SJCRH30 (cell line): ENCODE measurements at regions not wholly inside any gene's neighbourhood (a gene's known extent, or its start where the extent isn't known, plus 50 kb on each side); places are given as distances from the start of the nearest gene placed in this dataset.

ENCODE experiments used
- DNase-seq, 2 experiments: peaks; one replicate each; pipeline ENCODE4 v3.0.0-alpha.2; 2015 to 2020
- H3K27ac ChIP-seq: fragments of 250-450 bp; sonication (Bioruptor Pico); 2 replicates; pipeline ENCODE4 v1.5.1; 2020; ENCODE audit warnings: mild to moderate bottlenecking, moderate library complexity
- H3K27me3 ChIP-seq: fragments of 250-450 bp; sonication (Bioruptor Pico); 2 replicates; pipeline ENCODE4 v1.5.1; 2020; ENCODE audit warnings: mild to moderate bottlenecking, moderate library complexity
- H3K36me3 ChIP-seq: fragments of 250-450 bp; sonication (Bioruptor Pico); 2 replicates; pipeline ENCODE4 v1.5.1; 2020; ENCODE audit warnings: mild to moderate bottlenecking, moderate library complexity
- H3K4me1 ChIP-seq: fragments of 250-450 bp; sonication (Bioruptor Pico); 2 replicates; pipeline ENCODE4 v1.5.1; 2020; ENCODE audit warnings: mild to moderate bottlenecking, moderate library complexity
- H3K4me3 ChIP-seq: fragments of 250-450 bp; sonication (Bioruptor Pico); 2 replicates; pipeline ENCODE4 v1.5.1; 2020; ENCODE audit warnings: mild to moderate bottlenecking, moderate library complexity
- H3K9me3 ChIP-seq: fragments of 250-450 bp; sonication (Bioruptor Pico); replicated peaks from 2 replicates; pipeline ENCODE4 v1.5.1; 2020; ENCODE audit warnings: mild to moderate bottlenecking, moderate library complexity

DNA sequence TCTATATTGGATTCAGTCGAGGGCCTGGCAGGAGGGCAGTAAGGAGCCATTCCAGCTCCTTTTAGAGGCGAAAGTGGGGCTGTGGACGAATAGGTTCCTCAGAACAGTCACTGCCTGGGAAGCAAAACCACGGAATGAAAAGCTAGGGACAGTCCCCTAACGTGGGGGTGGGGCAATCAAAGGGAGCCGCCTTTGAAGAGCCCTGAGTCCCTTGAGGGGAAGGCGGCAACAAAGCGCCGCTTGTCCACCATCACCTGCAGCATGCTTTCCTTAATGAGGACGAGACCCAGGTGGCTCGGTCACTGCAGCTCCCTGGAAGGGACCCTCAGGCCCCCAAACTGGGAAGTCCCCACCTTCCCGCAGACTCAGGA is 184.7 kb downstream of the ETS2 start:
- Histone ChIP-seq H3K4me3 (no peak overlapping the region), H3K9me3 (no peaks in the 10 kb centered on the region), H3K36me3 (no peaks in the 10 kb centered on the region), H3K27me3 (peaks cover 15% of the 10 kb centered on the region; the same call in 1 of the 2 replicates), H3K4me1 (peaks cover 49% of the 10 kb centered on the region), H3K27ac (no peak overlapping the region)
- peak in 1 of 2 experiments; percentile 15 for DNase-seq

DNA sequence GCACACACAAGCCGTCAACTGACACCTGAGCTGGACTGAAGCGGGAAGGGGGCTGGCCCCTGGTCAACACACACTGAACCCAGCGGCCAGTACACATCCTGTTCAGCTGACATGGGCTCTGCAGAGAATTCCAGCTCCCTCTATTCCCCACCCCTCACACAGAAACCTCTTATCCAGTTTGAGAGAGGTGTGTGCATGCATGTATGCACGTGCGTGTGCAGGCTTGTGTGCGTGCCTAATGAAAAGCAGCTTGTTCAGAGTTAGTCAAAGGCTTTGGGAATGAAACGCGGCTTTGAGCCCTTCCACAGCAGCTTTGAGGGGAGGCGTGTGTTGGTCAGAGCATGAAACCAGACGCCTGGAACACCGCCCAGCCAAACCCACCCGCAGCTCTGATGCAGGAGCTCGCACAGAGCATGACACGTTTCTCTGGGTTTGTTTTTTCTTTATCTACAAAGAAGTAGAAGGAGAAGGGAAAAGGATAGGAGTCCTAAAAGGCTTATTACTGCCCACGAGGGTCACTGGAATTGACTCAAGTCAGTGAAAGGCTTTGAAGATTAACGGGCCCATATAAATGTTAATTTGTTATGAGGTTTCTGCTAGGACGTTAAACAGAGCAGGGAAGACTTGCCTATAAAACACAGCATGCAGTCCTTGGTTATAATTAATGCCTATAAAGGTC is 184.2 kb downstream of the ETS2 start:
- peak; percentile 44 to 70 for DNase-seq
- H3K27ac ChIP-seq: no peak overlapping the region
- peaks cover 15% of the 10 kb centered on the region; the same call in 1 of the 2 replicates for H3K27me3 ChIP-seq
- no peaks in the 10 kb centered on the region for H3K9me3 ChIP-seq
- H3K4me1 ChIP-seq: peaks cover 54% of the 10 kb centered on the region
- no peaks in the 10 kb centered on the region for H3K36me3 ChIP-seq
- H3K4me3 ChIP-seq: no peak overlapping the region

DNA sequence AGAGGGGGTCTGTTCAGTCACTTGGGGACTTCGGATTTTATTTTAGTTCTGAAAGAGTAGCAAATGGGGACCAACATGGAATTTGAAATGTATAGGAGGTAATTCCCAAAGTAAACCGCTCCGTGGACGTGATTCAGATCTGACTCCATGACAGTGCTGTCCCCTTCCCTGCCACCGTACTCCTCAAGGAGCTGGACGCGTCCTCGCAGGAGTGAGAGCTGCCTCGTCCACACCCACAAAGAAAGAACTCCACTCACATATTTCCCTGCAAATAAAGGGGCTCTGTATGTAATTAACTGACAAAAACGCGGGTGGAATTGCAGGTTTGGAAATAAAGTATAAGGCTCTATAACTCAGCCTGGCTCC is 183.6 kb downstream of the ETS2 start:
- H3K4me3 ChIP-seq: no peak overlapping the region
- no peaks in the 10 kb centered on the region for H3K9me3 ChIP-seq
- peaks cover 56% of the 10 kb centered on the region for H3K4me1 ChIP-seq
- DNase-seq: no peak
- no peaks in the 10 kb centered on the region for H3K36me3 ChIP-seq
- H3K27me3 ChIP-seq: peaks cover 15% of the 10 kb centered on the region; the same call in 1 of the 2 replicates
- no peak overlapping the region for H3K27ac ChIP-seq

DNA sequence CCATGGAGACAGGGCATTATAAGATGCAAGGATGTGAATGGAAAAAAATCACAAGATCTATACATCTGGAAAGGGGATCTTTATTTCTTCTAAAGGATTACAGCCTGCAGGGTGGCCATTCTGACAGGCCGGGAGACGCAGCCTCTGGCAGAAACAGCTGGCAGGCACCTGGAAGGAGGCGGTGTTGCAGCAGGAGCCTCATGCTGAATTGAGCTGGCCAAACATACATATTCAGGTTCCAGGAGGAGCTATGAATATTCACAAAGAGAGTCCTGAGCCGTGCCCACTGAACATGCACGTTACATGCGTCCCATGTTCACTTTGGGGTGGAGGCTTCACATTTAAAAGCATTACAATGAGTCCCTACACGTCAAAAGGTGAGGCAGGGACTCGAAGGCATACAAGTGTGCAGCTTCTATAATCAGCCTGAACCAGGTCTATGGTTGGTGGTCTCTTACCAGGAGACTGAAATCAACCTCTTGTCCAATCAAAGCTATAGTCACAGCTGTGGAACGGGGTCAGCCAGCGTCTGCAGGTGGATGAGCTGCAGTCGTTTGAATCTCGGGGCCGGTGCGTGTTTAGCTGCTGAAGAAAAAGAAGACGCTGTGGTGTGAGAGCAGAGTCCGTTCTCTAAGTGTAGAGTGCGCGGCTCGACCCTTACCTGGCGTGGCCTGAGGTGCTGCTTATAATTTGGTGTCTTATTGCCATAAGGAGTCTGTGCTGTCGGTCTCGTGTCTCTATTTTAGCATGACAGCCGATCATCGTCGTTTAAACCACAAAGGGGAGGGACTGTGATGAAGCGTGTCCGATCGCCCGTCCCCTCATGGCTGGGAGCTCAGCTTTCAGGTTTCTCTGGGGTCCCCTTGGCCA is 183.0 kb downstream of the ETS2 start:
- DNase-seq: no peak
- peaks cover 57% of the 10 kb centered on the region for H3K4me1 ChIP-seq
- no peak overlapping the region for H3K27ac ChIP-seq

DNA sequence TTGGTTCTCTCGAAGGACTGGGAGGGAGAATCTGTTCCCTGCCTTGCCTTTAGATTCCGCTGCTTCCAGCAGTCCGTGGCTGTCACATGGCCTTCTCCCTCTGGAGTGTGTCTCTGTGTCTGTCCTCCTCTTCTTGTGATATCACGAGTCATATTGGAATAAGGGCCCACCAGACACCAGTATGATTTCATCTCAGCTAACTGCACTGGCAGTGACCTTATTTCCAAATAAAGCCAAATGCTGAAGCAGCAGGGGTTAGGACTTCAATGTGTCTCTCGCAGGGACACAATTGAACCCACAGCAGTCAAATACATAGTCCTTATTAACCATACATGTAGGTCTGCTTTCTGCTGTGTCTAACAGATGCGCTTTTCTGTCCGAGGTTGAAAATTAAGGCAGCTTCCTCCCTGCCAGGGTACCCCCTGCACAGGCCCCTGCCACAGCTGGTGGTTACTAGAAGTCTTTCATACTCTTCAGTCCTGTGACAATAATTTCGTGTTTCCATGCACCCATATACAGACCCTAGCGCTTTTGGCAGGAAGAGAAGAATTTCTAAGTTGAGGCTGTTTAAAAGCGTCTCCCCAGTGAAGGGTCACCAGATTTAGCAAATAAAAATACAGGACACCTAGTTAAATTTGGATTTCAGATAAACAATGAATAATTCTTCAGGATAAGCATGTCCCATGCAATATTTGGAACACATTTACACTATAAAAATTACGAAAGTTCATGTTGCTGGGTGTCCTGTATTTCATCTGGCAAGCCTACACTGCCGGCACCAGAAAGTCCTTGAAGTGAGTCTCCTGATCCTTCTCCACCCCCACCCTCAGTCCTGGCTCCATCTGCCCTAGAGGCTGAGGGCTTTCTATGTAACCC is 182.1 kb downstream of the ETS2 start:
- Histone ChIP-seq H3K4me3 (no peak overlapping the region), H3K27ac (no peak overlapping the region), H3K9me3 (no peaks in the 10 kb centered on the region), H3K36me3 (no peaks in the 10 kb centered on the region), H3K4me1 (peaks cover 50% of the 10 kb centered on the region), H3K27me3 (peaks cover 15% of the 10 kb centered on the region; the same call in 1 of the 2 replicates)
- DNase-seq: no peak

More for the DNA sequence above, 183.0 kb downstream of the ETS2 start:
- H3K4me3 ChIP-seq: no peak overlapping the region
- H3K36me3 ChIP-seq: no peaks in the 10 kb centered on the region
- H3K9me3 ChIP-seq: no peaks in the 10 kb centered on the region
- H3K27me3 ChIP-seq: peaks cover 15% of the 10 kb centered on the region; the same call in 1 of the 2 replicates

DNA sequence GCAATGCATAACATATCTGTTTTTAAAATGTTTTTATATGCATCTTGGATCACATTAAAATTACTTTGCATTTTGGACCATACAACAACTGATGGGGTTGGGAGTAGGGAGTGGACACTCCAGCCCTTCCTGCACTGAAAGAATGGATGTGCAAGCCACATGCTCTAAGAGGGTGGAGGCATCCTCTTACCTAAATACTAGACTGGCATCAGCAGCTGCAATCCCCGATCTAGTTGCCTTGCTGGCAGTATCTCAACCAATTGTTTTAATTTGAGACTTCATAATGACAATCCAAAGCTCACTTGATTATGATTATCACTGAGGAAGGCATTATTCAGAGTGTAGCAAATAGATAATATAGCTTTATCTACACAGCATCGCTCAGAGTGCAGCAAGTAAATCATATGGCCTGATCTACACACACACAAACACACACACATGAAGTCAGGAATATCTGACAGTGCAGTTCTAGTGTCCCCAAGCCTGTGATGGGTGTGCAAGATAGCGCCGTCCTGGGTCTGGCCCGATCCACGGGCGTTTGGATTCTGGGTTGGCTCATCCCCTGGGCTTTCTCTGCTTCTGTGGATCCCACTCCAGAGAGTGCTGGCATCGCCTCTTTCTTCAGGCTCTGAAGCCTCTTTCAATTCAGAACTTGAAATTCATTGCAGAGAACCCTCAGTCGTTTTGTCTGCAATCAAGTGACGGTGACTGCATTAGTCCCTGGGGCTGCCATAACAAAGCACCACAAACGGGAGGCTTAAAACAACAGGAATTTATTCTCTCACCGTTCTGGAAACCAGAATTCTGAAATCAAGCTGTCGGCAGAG is 181.3 kb downstream of the ETS2 start:
- peaks cover 15% of the 10 kb centered on the region; the same call in 1 of the 2 replicates for H3K27me3 ChIP-seq
- peak; percentile 33 to 55 for DNase-seq
- no peak overlapping the region for H3K4me3 ChIP-seq
- peaks cover 57% of the 10 kb centered on the region for H3K4me1 ChIP-seq
- no peaks in the 10 kb centered on the region for H3K36me3 ChIP-seq
- no peaks in the 10 kb centered on the region for H3K9me3 ChIP-seq
- no peak overlapping the region for H3K27ac ChIP-seq

DNA sequence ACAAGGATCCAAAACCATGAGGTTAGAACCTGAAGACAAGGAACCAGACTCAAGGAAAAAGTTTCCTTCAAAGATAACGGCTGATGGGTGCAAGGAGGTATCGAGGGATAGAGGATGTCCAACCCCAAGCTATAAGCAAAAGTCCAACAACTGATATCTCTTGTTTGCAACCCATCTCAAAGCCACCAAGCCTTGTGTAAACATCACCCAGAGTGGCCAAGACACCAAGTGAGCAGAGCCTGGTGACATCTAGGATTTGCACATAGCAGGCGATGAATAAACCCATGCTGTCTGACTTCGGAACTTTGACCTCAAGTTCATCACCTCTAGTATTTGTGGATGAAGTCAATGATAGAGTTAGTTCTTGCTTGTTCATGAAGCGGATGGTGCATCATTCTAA is 180.7 kb downstream of the ETS2 start:
- no peak for DNase-seq
- Histone ChIP-seq H3K27ac (no peak overlapping the region), H3K36me3 (no peaks in the 10 kb centered on the region), H3K4me3 (no peak overlapping the region), H3K4me1 (peaks cover 63% of the 10 kb centered on the region), H3K9me3 (no peaks in the 10 kb centered on the region), H3K27me3 (peaks cover 15% of the 10 kb centered on the region; the same call in 1 of the 2 replicates)

DNA sequence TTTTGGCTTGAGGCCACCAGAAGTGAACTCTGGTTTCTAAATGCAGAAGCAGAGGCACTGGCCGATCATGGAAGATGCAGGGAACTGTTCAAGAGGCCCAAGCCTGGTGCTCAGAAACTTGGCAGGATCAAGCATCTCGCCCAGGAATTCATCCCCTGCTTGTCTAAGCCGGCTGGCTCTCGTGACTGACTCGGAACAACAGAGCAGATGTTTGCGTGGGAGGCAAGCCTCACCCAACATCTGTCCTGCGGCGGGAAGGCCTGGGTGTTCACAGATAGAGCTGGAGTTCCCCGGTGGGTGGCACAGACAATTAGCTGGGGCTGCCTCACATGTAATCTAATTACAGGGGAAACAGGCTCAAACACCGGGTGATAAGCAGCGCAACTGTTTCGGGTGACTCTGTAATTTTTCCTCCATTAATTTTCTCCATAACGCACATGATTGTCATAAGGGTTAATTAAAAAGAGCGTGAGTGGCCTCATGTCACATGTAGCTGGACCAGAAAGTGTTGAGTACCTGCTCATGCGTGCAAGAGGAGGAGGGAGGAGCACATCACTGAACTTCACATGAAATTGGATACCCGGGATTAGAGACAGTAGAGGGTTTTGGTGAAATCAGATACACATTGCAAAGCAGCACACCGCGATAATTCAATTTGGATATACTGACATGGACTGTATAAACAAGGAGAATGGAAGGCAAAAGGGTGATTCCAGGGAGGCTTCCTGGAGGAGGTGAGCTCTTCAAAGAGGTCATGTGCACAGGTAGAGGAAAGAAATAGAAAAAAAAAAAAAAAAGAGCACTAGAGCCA is 180.0 kb downstream of the ETS2 start:
- peak; percentile 19 to 51 for DNase-seq
- no peak overlapping the region for H3K27ac ChIP-seq
- H3K9me3 ChIP-seq: no peaks in the 10 kb centered on the region
- H3K4me1 ChIP-seq: peaks cover 69% of the 10 kb centered on the region
- no peaks in the 10 kb centered on the region for H3K36me3 ChIP-seq
- peaks cover 13% of the 10 kb centered on the region; the same call in 1 of the 2 replicates for H3K27me3 ChIP-seq
- no peak overlapping the region for H3K4me3 ChIP-seq

DNA sequence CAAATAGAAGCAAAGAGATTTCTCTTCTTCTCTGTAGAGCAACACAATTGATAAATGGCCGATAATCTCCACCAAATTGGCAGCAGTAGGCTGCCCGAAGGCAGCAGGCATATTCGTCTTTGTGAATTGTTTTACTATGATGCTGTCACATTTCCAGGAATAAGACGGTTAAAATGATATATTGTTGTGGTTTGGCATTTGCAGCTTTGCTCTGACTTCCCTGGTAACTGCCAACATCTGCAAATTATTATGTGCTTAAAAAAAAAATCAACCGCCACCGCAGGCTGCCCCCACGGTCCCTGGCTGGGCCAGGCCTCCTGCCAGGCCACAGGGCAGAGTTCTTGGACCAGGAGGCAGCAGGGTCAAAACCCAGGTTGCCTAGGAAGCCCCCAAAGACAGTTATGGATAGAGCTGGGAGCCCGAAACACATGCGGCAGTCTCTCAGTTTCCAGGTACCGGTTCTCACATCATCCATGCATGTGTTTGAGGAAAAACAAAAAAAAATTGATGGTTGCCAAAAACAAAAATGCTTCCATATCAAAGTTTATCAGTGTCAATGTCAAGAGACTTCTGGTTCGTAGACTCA is 179.3 kb downstream of the ETS2 start:
- Histone ChIP-seq H3K4me1 (peaks cover 69% of the 10 kb centered on the region), H3K27ac (no peak overlapping the region), H3K36me3 (no peaks in the 10 kb centered on the region), H3K27me3 (peaks cover 9% of the 10 kb centered on the region; the same call in 1 of the 2 replicates), H3K4me3 (no peak overlapping the region), H3K9me3 (no peaks in the 10 kb centered on the region)
- DNase-seq: peak in 1 of 2 experiments; percentile 14

DNA sequence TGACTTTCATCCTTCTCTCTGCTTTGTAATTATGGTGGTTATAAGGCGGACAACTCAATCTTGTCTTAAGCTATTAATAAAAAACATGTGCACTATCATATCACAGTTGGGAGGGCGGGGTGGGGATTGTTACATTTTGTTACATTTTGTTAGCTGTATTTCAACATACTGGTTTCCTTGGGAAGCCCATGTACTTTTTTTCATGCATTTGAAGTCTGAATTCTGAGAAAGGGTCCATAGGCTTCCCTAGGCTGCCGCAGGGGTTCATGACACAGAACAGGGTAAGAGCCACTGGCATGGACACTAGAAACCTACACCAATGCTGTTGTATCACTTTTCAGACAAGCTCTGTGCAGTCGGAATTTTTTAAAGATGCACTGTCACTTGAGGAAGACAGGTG is 178.8 kb downstream of the ETS2 start:
- no peak overlapping the region for H3K4me3 ChIP-seq
- H3K4me1 ChIP-seq: peaks cover 74% of the 10 kb centered on the region
- no peaks in the 10 kb centered on the region for H3K9me3 ChIP-seq
- no peaks in the 10 kb centered on the region for H3K36me3 ChIP-seq
- no peak overlapping the region for H3K27ac ChIP-seq
- peaks cover 8% of the 10 kb centered on the region; the same call in 1 of the 2 replicates for H3K27me3 ChIP-seq
- no peak for DNase-seq

DNA sequence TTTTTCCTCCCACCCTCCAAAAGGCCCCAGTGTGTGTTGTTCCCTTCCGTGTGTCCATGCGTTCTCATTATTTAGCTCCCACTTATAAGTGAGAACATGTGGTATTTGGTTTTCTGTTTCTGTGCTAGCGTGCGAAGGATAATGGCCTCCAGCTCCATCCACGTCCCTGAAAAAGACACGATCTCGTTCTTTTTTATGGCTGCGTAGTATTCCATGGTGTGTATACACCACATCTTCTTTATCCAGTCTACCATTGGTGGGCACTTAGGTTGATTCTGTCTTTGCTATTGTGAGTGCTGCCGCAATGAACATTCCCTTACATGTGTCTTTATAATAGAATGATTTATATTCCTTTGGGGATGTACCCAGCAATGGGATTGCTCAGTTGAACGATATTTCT is 177.8 kb downstream of the ETS2 start:
- Histone ChIP-seq H3K27me3 (peaks cover 5% of the 10 kb centered on the region; the same call in 1 of the 2 replicates), H3K4me1 (peaks cover 80% of the 10 kb centered on the region)
- DNase-seq: no peak

DNA sequence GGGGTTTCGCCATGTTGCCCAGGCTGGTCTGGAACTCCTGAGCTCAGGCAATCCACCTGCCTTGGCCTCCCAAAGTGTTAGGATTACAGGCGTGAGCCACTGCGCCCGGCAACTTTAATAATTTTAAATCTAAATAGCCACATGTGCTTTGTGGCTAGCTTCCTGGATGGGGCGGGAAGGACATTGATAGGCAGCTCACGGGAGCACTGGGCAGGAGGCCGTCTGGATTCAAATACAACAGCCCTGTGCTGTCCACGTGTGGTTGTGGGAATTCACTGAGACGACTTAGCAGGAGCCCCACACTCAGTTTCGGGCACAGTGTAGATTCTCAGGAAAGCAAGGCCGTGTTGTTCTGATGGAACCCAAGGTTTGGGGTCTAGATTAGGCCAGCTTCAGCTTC is 177.1 kb downstream of the ETS2 start:
- Histone ChIP-seq H3K36me3 (no peaks in the 10 kb centered on the region), H3K9me3 (no peaks in the 10 kb centered on the region), H3K27ac (no peak overlapping the region), H3K27me3 (peaks cover 3% of the 10 kb centered on the region; the same call in 1 of the 2 replicates), H3K4me3 (no peak overlapping the region), H3K4me1 (peaks cover 74% of the 10 kb centered on the region)
- no peak for DNase-seq

More for the DNA sequence above, 177.8 kb downstream of the ETS2 start:
- Histone ChIP-seq H3K9me3 (no peaks in the 10 kb centered on the region), H3K36me3 (no peaks in the 10 kb centered on the region), H3K27ac (no peak overlapping the region), H3K4me3 (no peak overlapping the region)

DNA sequence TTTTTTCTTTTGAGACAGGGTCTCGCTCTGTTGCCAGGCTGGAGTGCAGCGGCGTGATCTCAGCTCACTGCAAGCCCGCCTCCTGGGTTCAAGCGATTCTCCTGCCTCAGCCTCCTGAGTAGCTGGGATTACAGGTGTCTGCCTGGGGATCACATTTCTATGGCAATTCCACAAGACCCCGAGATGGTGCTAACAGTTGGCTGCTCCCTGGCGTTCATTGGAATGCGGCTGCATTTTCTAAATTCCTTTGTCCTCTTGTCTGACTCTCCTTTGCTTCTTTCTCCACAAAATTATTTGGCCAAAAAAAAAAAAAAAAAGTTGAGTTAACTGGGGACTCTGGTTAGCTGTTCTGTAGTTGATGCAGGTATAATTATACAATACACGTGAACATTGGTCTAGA is 176.4 kb downstream of the ETS2 start:
- no peak overlapping the region for H3K27ac ChIP-seq
- DNase-seq: peak; percentile 30 to 43
- H3K27me3 ChIP-seq: no peaks in the 10 kb centered on the region
- H3K4me3 ChIP-seq: no peak overlapping the region
- H3K4me1 ChIP-seq: peaks cover 67% of the 10 kb centered on the region
- H3K9me3 ChIP-seq: no peaks in the 10 kb centered on the region
- H3K36me3 ChIP-seq: no peaks in the 10 kb centered on the region
